ENCODE measurements at regions not wholly inside any gene's neighbourhood (a gene's known extent, or its start where the extent isn't known, plus 50 kb on each side); places are given as distances from the start of the nearest gene placed in this dataset.
A peak's percentile ranks its signal among the peaks of the same experiment; 100 is the strongest.

DNA sequence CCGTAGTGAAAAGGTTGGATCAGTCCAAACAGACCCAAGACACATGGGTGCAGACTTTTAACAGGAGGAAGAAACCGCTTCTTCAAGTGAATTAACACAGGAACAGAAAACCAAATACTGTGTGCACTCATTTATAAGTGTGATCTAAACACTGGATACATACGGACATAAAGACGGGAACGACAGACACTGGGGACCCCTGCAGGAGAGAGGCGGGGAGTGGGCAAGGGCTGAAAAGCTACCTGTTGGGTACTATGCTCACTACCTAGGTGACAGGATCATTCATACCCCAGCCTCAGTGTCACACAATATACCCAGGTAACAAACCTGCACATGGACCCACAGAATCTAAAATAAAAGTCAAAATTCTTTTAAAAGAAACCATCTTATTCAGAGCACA lies 326.0 kb upstream of the NOCT start:
- DNase-seq (ENCODE audit: low spot score) = no peak

DNA sequence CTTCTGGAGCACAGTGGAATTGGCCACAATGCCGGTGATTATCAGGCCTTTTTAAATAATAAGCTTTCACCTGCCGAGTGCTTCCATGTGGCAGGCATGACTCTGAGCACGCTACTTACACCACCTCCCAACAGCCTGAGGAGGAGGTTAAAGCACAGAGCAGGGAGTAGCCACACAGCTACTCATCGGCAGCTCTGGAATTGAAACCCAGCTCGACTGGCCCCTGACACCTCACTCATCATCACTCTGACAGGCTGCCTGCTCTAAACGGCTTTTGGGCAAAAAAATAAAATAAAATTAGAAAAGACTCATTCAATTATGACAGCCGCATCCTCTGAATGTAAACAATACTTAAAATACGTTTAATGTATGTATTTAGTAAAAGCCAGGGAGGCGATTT lies 326.4 kb upstream of the NOCT start:
- DNase-seq (ENCODE audit: low spot score) = no peak

DNA sequence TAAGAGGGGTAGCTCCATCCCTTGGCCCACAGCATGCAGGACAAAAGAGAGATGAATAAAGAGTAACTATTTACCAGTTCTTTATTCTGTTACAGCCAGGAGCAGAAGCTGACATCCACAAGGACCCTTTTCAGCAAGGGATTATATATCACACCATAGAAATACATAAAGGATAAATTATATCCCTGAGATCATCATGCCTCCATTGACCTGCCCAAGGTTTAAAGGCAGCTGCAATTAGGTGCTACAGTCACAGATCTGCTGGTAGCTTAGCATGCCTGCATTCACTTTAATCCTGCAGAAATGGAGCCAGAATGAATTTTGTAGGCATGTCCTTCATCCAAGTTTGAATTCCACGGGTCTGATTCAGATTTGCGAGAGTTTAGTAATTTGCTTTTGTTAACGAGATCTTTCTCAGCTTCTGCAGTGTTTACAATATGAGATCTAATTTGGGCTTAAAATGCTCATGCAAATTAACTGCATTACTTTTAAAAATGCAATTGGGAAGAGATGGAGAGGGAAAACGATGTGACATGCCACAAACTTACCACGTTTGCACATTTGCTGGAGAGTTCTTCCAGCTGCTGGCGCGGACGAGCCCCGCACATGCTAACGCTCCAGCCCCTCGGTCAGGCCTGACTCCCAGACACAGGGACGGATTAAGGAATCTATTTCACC lies 327.0 kb upstream of the NOCT start:
- DNase-seq (ENCODE audit: low spot score) = no peak

DNA sequence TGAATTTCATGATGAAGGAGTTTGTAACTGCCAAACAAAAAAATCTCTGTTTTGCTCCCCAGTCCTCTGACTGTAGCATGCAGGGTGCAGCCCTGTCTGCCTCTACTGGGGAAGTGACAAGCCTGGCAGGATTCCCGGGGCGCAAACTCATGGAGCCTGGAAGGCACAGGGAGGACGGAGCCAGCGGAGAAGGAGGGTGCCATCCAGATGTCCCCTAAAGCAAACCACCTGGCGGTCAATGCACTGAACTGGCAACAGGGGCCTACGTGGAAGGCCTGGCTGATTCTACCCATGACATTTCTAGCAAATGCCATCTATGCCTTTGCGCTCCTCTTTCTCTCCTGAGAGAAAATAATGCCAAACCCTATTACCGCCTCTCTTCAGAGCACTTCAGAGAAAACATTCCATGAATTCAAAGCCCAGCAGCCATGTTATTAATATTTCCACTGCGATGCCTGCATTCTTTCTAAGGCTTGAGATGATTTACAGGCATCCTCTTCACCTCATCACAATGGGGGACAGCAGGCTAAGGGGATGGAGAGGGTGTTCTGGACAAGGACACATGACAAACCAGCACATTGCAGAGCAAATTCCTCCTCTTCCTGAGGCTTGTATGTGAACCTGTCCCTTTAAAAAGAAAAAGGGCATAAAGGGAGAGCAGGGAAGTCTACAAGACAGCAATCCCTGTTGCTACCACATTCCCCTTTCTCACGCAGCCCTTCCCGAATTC lies 329.3 kb upstream of the NOCT start:
- DNase-seq (ENCODE audit: low spot score) = no peak

DNA sequence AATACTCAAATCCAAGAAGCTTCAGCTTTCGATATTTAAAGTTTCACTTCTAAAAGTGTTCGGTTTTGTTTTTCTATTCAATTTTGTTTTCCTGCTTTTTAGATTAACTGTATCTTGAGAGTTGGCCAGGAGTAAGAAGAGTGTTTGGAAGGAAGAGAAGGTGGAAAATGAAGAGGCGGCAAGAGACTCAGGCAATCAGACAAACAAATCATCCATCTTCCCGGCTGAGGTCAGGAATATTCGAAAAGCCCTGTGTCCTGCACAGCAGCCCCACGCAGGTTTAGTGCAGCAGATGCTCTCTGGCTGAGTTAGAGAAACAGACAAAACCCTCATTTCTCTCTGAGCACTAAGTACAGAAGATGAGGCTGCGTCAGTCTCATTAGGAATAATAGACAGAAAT lies 330.3 kb upstream of the NOCT start:
- DNase-seq (ENCODE audit: low spot score) = no peak

DNA sequence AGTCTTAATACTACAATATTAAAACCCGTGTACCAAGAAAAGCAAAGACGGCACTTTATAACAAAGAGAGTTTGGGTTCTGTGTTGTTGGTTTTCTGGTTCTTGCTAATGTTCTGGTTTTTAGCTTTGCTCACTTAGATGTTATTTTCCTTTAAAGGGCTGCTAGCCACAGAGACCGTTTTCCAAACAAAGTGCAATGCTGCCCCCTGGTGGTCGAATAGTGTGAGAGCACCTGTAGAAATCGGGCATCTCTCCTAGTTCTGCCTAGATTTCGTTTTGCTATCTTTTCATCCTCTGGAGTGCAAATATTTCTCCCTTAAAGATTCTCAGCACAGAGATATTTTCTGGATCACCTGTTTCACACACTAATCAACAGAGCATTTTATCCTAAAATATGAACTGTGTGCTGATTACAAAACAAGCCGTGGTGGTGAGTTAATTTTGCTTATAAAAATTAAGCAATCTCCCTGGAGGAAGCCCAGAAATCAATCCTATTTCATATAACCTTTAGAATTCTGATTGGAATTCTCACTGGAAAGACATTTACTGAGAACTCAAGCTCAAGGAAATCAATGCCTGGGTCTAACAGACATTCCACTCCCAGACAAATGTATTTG lies 334.5 kb upstream of the NOCT start:
- peak; percentile 75 for DNase-seq (ENCODE audit: low spot score)

DNA sequence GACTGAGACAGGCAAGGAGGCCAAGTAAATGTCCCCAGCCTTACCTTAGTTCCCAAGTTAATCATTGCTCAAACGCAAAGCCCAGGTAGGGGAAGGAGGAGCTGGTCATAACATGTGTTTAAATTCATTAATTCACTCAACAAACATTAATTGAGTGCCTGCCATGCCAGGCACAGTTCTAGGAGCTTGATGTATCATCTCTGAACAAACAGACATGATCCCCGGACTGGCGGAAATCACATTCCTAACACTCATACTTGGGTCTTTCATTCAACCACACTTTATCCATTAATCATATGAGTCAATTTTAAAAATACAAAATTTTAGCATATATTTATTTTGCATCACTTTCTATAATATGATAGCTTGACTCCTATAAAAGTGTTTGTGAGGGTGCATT lies 335.3 kb upstream of the NOCT start:
- DNase-seq (ENCODE audit: low spot score) = peak; percentile 66

DNA sequence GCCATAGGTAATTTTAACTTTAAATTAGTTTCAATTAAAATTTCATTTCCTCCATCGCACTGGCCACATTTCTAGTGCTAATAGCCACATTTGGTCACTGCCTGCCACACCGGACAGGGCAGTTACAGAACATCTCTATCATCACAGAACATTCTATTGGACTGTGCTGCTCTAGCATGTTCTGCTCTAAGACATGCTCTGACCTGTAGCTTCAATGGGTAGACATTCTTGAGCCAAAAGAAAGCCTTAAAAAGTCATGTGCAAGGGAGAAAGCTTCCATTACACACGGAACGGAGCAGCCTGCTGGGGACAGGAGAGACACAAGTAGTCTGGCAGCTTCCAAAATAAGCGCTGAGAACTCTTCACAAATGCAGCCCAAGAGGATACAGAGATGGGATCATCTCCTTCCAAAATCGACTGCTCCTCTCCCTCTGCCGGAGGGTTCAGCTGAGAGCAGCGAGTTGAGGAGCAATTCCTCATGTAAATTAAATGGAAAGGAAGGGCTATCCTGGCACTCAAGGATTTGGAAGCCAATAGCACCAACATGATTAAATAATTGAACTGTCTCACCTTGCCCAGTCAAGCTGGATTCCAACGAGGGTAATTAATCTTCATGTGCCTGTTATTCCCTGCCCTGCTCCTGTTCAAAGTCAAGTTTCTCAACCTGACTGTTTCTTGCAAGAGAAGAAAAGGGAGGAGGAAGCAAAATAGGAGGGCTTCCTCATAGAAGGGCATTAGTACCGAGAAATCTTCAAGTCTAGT lies 336.4 kb upstream of the NOCT start:
- no peak for DNase-seq (ENCODE audit: low spot score)

DNA sequence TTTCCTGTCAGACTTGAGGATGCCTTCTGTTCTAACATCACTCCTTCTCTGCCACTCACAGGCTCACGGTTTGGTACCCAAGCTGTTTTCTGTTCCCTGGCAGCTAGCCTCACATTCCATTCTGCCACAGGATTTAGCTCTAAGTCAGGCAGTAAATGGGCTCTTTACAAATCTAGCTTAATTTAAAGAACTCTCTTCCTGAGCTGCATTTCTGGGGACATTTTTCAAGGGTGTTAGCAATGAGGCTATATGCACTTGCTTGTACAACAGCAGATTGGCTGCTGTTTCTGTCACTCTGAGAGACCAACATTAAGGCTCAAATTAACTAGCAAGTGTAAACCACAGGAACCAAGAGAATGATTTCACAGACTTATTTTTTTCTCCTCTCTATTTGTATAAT lies 337.8 kb upstream of the NOCT start:
- peak; percentile 38 for DNase-seq (ENCODE audit: low spot score)

DNA sequence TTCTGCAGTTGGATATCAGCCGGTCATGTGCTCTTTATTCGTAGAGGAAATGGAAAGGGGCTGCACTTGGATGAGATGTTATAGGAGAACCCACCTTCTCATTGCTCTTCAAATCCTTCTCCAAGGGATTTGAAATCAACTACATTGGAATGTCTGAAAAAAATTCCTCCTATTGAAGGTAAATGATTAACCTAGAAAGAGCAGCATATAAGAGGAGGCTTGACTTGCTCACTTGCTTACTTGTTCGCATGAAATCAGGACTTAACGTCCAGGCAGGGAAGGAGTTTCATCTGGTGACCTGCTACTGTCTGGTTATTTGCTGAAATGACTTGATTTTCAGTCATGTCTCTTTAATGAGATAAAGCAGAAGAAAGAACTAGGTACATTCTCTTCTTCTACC lies 338.4 kb upstream of the NOCT start:
- peak; percentile 78 for DNase-seq (ENCODE audit: low spot score)

DNA sequence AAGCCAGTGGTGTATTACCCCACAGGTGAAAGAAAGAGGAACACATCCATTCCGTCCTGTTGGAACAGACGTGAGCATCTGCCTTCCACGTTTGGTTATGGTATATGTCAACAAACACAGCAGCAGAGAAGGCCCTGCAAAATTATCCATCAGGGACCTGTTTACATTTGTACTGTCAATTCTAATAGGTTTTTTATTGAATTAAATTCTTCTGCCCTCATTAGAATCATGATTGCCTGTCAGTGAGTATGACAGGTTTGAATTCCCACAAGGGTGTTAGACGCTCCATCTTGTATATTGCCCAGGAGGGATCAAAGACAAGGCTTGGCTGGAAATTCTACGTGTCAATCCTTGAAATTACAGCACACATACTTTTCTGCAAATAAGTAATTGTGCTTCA lies 339.9 kb upstream of the NOCT start:
- no peak for DNase-seq (ENCODE audit: low spot score)

DNA sequence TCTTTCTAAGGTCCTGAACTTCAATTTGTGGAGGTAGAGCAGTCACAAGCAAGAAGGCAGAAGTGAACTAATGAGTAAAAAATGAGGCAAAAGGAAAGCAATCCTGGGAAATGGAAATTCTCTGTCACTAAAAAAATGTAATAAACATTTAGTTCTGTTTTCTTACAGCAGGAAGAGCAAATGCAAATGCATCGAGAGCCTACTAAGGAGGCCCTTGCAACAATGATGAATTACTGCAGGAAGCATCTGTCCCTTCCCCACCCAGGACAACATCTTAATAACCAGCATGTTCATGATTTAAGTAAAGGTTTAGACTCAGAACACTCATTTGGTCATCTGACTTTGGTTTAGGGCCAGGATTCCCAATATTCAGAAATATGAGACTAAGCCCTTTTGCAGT lies 341.4 kb upstream of the NOCT start:
- no peak for DNase-seq (ENCODE audit: low spot score)

DNA sequence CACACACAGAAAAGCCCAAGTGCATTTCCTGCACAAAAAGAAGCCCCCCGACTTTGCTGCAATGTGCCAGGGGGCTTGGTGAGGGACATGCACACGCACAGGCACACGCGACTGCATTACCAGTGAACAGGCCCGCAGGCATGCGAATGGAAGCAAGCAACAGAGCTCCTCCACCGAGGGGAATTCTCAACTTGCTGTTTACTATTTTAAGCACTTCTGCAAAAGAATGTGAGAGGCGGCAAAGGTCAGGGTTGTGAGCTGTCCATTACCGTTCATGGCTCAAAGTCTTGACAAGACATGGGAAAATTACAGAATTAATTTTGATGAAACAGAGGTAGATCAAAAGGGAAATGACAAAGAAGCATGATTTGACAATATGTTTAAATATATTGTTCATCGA lies 342.5 kb upstream of the NOCT start:
- peak; percentile 67 for DNase-seq (ENCODE audit: low spot score)

DNA sequence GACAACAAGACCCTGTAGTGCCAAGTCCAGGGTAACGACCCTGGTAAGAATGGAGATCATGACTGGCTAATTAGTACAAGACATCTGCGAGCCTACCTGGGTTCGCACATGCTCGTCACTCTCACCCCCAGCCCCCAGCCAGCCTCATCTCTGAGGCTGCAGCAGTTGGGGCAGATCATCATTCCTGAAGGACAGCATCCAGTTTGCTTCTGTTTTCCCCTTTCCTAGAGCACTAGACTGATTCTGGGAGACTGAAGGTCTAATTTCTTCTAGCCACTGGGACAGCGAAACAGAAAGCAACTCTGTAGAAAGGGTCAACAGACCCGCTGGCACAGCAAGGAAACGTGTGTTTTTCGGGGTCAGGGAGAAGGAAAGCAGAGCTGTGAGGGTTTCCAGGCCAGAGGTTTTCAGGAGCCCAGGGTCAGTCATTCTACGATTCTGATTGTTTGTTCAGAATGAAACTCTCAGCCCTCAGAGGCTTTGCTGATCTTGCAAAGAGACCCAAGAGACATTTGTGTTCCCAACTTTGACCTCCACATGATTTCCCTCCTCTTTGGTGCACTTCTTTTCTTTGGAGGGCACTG lies 343.1 kb upstream of the NOCT start:
- no peak for DNase-seq (ENCODE audit: low spot score)

DNA sequence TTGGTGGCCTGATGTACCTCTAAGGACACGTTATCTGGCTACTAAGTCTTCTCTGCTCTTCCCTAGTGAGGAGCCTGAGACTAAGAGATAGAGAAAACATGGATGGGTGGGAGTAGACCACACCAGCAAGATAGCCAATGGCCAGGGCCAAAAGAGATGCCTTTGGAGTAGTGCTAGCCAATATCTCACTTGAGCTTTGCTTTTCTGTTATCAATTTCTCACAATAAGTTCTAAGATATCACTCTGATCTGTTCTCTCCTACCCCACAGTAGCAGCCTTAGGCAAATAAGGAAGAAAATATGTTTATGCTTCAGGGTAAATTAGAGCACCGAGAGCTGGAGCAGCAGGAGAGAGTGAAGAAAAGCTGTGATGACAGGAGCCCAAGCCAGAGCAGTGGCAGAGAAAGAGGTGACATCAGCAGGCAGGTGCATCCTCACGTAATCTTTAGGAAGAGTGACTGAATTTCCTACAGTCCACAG lies 343.9 kb upstream of the NOCT start:
- no peak for DNase-seq (ENCODE audit: low spot score)

DNA sequence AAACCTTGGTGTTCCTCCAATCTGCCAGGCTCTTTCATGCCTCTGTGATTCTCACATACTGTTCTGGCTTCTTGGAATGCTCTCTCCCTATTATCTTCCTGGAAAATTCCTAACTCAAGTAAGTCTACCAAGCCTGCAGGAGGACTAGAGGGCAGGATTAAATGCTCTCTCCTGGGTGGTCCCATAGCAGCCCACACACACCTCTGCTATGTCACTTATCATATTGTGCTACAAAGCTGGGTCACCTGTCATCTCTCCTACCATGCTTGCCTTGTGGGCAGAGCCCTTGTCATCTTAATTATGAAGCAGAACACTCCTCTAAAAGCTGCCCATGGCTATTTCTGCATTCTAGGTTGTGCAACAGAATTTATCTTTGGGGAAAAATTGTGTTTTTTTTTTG lies 344.5 kb upstream of the NOCT start:
- DNase-seq (ENCODE audit: low spot score) = no peak

DNA sequence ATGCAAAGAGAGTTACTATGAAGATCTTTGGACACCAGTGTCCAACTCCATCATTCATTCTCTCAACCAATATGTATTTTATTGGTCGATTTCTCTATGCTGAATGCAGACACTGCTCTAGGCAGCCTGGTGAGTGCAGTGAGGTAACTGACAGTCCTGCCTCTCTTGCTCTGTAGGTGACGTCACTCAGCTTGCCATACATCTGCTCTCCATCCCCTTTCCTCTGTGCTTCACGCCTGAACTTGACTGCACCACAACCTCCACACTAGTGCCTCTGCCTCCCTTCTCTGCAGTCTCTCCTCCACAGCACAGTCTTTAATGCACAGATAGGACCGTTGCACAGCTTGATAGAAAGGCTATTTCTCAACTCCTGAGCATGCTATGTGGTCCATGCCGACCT lies 344.9 kb upstream of the NOCT start:
- DNase-seq (ENCODE audit: low spot score) = no peak

DNA sequence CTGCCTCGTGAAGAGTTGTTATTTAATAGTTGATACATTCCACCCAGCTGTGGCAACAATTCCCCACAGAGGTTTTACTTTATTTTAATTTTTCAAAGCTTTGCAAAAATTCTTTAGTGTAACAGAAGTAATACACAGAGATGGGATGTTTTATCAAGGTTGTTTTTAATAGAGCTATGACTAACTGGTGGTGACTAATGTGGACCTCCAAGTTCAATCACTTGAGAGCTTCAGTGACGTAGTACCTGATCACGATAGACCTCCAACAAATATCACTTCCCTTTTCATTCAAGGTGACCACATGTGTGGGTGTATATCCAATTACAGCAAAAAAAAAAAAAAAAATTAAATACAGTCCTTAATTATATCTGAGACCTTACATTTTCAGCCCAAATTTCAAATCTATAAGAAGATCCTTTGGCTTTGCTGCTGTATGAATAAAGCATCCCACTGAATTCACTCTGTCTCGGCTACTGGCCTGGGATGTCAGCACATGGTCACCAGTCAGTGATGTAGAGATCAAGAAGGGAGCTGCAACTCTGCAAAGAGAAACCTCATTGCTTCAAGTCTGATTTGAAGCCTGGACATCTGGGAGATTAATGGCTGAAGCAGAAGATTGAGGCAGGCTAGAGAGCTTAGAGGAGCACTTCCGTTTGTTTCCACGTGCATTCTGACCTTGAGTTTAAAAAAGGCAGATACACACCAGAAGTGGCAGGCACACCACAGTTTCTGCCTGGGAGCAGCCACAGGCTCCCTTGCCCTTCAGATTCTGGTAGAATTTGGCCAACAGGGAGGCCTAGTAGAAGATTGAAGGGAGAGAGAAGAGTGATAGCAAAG lies 345.9 kb upstream of the NOCT start:
- peak; percentile 82 for DNase-seq (ENCODE audit: low spot score)

DNA sequence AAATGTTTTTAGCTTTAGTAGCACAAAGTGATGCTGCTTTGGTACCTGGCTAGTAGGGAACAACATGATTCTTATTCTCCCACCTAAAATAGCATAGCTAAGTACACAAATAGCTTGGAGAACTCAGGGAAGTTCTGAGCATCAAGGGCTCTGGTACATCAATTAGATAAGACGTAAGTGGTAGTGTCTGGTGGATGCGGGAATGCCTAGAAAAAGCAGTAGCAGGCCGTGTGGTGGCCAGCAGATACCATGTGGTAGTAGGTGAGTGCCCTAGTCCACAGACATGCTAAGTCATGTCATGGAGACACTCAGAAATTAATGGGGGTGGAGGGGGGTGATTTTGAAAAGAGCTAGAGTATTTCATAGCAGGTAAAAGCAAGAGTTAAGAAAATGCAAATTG lies 347.3 kb upstream of the NOCT start:
- no peak for DNase-seq (ENCODE audit: low spot score)

DNA sequence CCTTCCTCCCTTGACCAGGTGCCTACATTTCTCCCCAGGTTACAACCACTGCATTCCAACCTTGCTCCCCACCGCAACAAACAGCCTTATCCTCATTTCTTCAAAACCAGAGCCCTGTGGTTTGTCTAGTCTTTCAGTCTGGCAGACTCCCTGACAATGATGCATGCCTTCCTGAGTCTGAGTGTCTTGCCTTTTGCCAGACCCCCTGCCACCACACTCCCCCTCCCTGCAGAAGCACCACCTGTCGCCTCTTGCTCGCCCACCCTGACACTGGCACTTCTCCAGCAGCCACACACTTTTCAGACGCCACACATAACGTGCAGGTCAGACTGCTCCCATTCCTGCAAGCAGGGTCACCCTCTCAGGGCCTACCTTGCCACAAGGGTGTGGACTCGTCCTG lies 349.2 kb upstream of the NOCT start:
- peak; percentile 52 for DNase-seq (ENCODE audit: low spot score)

DNA sequence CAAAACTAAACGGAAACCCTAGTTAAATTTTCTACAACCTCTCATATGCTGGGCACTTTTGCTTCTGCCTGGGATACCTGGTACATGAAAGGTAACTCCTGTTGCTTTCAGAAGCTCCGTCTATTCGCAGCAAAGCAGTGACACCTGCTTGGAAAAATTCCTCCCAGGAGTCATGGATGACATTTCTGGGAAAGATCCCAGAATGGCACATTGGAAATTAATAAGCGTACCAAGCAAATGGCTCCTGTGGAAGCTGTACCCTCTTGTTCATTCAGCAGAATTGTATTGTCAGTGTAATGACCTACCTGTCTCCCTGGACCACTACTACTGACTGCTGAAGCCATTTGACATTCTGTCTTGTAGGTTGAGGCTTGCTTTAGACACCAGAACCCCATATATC lies 349.7 kb upstream of the NOCT start:
- no peak for DNase-seq (ENCODE audit: low spot score)
